DOHH2 (cell line): ENCODE measurements at regions not wholly inside any gene's neighbourhood (a gene's known extent, or its start where the extent isn't known, plus 50 kb on each side); places are given as distances from the start of the nearest gene placed in this dataset.

ENCODE experiments used
- H3F3A ChIP-seq: fragments of 200-600 bp; sonication (generic), shearing (Covaris generic); 2 replicates; pipeline ENCODE4 v1.6.0; 2016; ENCODE audit warnings: antibody characterized with exemption, mild to moderate bottlenecking; ENCODE audit not compliant: control insufficient read depth, insufficient read depth
- H3K27ac ChIP-seq: fragments of 200-600 bp; sonication (generic); 2 replicates; pipeline ENCODE4 v1.5.1; 2014; ENCODE audit warnings: low read depth, mild to moderate bottlenecking, low read length, moderate library complexity
- H3K27me3 ChIP-seq: fragments of 200-600 bp; sonication (generic); 2 replicates; pipeline ENCODE4 v1.6.1; 2014; ENCODE audit warnings: mild to moderate bottlenecking, low read length, mixed read lengths; ENCODE audit not compliant: control insufficient read depth
- H3K36me3 ChIP-seq: fragments of 200-600 bp; sonication (generic); 2 replicates; pipeline ENCODE4 v1.6.1; 2014; ENCODE audit warnings: mild to moderate bottlenecking, low read length, moderate library complexity, mixed read lengths; ENCODE audit not compliant: control insufficient read depth
- H3K4me1 ChIP-seq: fragments of 200-600 bp; sonication (generic); 2 replicates; pipeline ENCODE4 v1.6.1; 2014; ENCODE audit warnings: mild to moderate bottlenecking, low read length, mixed read lengths; ENCODE audit not compliant: control insufficient read depth
- H3K4me2 ChIP-seq: fragments of 200-600 bp; sonication (generic); 2 replicates; pipeline ENCODE4 v1.6.0; 2014; ENCODE audit warnings: mild to moderate bottlenecking, low read length, moderate library complexity
- H3K4me3 ChIP-seq: fragments of 200-600 bp; sonication (generic); 2 replicates; pipeline ENCODE4 v1.5.1; 2014; ENCODE audit warnings: mild to moderate bottlenecking, low read length, mixed read lengths
- H3K79me2 ChIP-seq: fragments of 200-600 bp; sonication (generic); 2 replicates; pipeline ENCODE4 v1.6.1; 2014; ENCODE audit warnings: mild to moderate bottlenecking, low read length, mixed read lengths; ENCODE audit not compliant: control insufficient read depth
- H3K9me2 ChIP-seq: fragments of 200-600 bp; sonication (generic); replicated peaks from 2 replicates; pipeline ENCODE4 v1.6.1; 2014; ENCODE audit warnings: mild to moderate bottlenecking, low read length, mixed read lengths; ENCODE audit not compliant: control insufficient read depth
- H3K9me3 ChIP-seq: fragments of 200-600 bp; sonication (generic); 2 replicates; pipeline ENCODE4 v1.6.1; 2014; ENCODE audit warnings: antibody characterized with exemption, low read length, mixed read lengths; ENCODE audit not compliant: control insufficient read depth, insufficient read depth
- H4K20me1 ChIP-seq: fragments of 200-600 bp; sonication (generic); 2 replicates; pipeline ENCODE4 v1.6.0; 2014; ENCODE audit warnings: low read depth, mild to moderate bottlenecking, antibody characterized with exemption, low read length, moderate library complexity; ENCODE audit not compliant: control insufficient read depth, insufficient read depth
- CTCF ChIP-seq: fragments of 200-600 bp; sonication (generic); IDR thresholded peaks from one replicate; pipeline ENCODE4 v1.5.1; 2014; ENCODE audit warnings: antibody characterized with exemption, mild to moderate bottlenecking, low read depth, low read length; ENCODE audit not compliant: poor library complexity, severe bottlenecking
- EZH2phosphoT487 ChIP-seq: fragments of 200-600 bp; sonication (generic); IDR thresholded peaks from 2 replicates; pipeline ENCODE4 v1.6.1; 2017; ENCODE audit warnings: borderline replicate concordance, mild to moderate bottlenecking, antibody characterized with exemption, low read length, moderate library complexity, mixed read lengths

GRCh38 chr12:115891556-115892164 lies 385.8 kb downstream of the MED13L start:
- H3K4me2 ChIP-seq, result no peak overlapping the region
- no peak overlapping the region for H3K4me3 ChIP-seq
- H3K27me3 ChIP-seq, result no peaks in the 10 kb centered on the region
- no peak for TF ChIP-seq EZH2phosphoT487
- TF ChIP-seq CTCF, result no peak
- H3K36me3 ChIP-seq, result no peaks in the 10 kb centered on the region
- no peaks in the 10 kb centered on the region for H3K79me2 ChIP-seq
- no peaks in the 10 kb centered on the region for H3K9me2 ChIP-seq
- no peaks in the 10 kb centered on the region for H3K9me3 ChIP-seq
- no peak overlapping the region for H3K27ac ChIP-seq
- no peaks in the 10 kb centered on the region for H4K20me1 ChIP-seq
- no peaks in the 10 kb centered on the region for H3K4me1 ChIP-seq
- no peaks in the 10 kb centered on the region for H3F3A ChIP-seq

- no peak overlapping the region for H3K4me2 ChIP-seq
- H3K9me3 ChIP-seq, result no peaks in the 10 kb centered on the region
- no peak overlapping the region for H3K4me3 ChIP-seq
- H3K4me1 ChIP-seq, result no peaks in the 10 kb centered on the region
- H4K20me1 ChIP-seq, result no peaks in the 10 kb centered on the region
- H3K36me3 ChIP-seq, result no peaks in the 10 kb centered on the region
- TF ChIP-seq CTCF (no peak), EZH2phosphoT487 (no peak)
- no peaks in the 10 kb centered on the region for H3K79me2 ChIP-seq
- H3F3A ChIP-seq, result no peaks in the 10 kb centered on the region
- H3K27ac ChIP-seq, result no peak overlapping the region
- H3K9me2 ChIP-seq, result no peaks in the 10 kb centered on the region
- H3K27me3 ChIP-seq, result no peaks in the 10 kb centered on the region
Observed at GRCh38 chr12:115886666-115887065, 390.8 kb downstream of the MED13L start.

GRCh38 chr12:115885040-115885690 lies 392.3 kb downstream of the MED13L start:
- Histone ChIP-seq H3K9me2 (no peaks in the 10 kb centered on the region), H3K27me3 (no peaks in the 10 kb centered on the region), H4K20me1 (no peaks in the 10 kb centered on the region), H3K4me3 (no peak overlapping the region), H3F3A (no peaks in the 10 kb centered on the region), H3K9me3 (no peaks in the 10 kb centered on the region), H3K36me3 (no peaks in the 10 kb centered on the region), H3K4me1 (no peaks in the 10 kb centered on the region), H3K27ac (no peak overlapping the region), H3K79me2 (no peaks in the 10 kb centered on the region), H3K4me2 (no peak overlapping the region)
- TF ChIP-seq CTCF (no peak), EZH2phosphoT487 (no peak)
